H9 (cell line): ENCODE measurements at regions not wholly inside any gene's neighbourhood (a gene's known extent, or its start where the extent isn't known, plus 50 kb on each side); places are given as distances from the start of the nearest gene placed in this dataset.

Experiments
- DNase-seq: peaks from one replicate; pipeline ENCODE4 v3.0.0-alpha.2; 2017
- H2AFZ ChIP-seq: one replicate; pipeline ENCODE4 v1.6.1; 2013; ENCODE audit warnings: mild to moderate bottlenecking, low read length, control low read depth, moderate library complexity
- H2AK5ac ChIP-seq: 2 replicates; pipeline ENCODE4 v1.6.1; 2013; ENCODE audit warnings: low read length, control low read depth, mixed read lengths; ENCODE audit not compliant: insufficient read length
- H2BK120ac ChIP-seq: one replicate; pipeline ENCODE4 v1.6.1; 2013; ENCODE audit warnings: low read depth, mild to moderate bottlenecking, low read length, control low read depth, inconsistent platforms; ENCODE audit not compliant: poor library complexity, severe bottlenecking
- H2BK12ac ChIP-seq: 2 replicates; pipeline ENCODE4 v1.6.1; 2013; ENCODE audit warnings: low read length, control low read depth, mixed read lengths, low read depth; ENCODE audit not compliant: insufficient read length
- H2BK15ac ChIP-seq: 2 replicates; pipeline ENCODE4 v1.6.1; 2013; ENCODE audit warnings: low read depth, low read length, control low read depth
- H2BK20ac ChIP-seq: one replicate; pipeline ENCODE4 v1.6.1; 2013; ENCODE audit warnings: low read depth, mild to moderate bottlenecking, low read length, control low read depth, inconsistent platforms; ENCODE audit not compliant: poor library complexity, severe bottlenecking
- H2BK5ac ChIP-seq: 2 replicates; pipeline ENCODE4 v1.6.1; 2013; ENCODE audit warnings: low read length, control low read depth, mixed read lengths; ENCODE audit not compliant: insufficient read length
- H3K14ac ChIP-seq: 2 replicates; pipeline ENCODE4 v1.6.1; 2013; ENCODE audit warnings: low read length, control low read depth; ENCODE audit not compliant: insufficient read depth
- H3K18ac ChIP-seq: 2 replicates; pipeline ENCODE4 v1.6.1; 2013; ENCODE audit warnings: low read depth, mild to moderate bottlenecking, mixed read lengths, low read length, control low read depth; ENCODE audit not compliant: insufficient read length
- H3K23ac ChIP-seq: 2 replicates; pipeline ENCODE4 v1.6.1; 2013; ENCODE audit warnings: low read length, control low read depth, mixed read lengths, low read depth; ENCODE audit not compliant: insufficient read length
- H3K23me2 ChIP-seq: 2 replicates; pipeline ENCODE4 v1.6.1; 2013; ENCODE audit warnings: low read depth, mild to moderate bottlenecking, mixed read lengths, low read length, control low read depth; ENCODE audit not compliant: insufficient read length, poor library complexity, severe bottlenecking
- H3K27ac ChIP-seq: 2 replicates; pipeline ENCODE4 v1.5.1; 2013; ENCODE audit warnings: low read length, control low read depth, mixed read lengths, low read depth; ENCODE audit not compliant: insufficient read length
- H3K27me3 ChIP-seq: 2 replicates; pipeline ENCODE4 v1.6.1; 2013; ENCODE audit warnings: low read length, control low read depth, inconsistent platforms; ENCODE audit not compliant: insufficient read depth
- H3K4ac ChIP-seq: 2 replicates; pipeline ENCODE4 v1.6.1; 2013; ENCODE audit warnings: low read depth, mild to moderate bottlenecking, control low read depth, inconsistent platforms, low read length, moderate library complexity
- H3K4me1 ChIP-seq: 2 replicates; pipeline ENCODE4 v1.6.1; 2013; ENCODE audit warnings: low read length, control low read depth, inconsistent platforms; ENCODE audit not compliant: insufficient read depth
- H3K4me2 ChIP-seq: 2 replicates; pipeline ENCODE4 v1.6.1; 2013; ENCODE audit warnings: low read length, control low read depth, mixed read lengths; ENCODE audit not compliant: insufficient read length, insufficient read depth
- H3K56ac ChIP-seq: 2 replicates; pipeline ENCODE4 v1.6.1; 2013; ENCODE audit warnings: low read depth, mild to moderate bottlenecking, mixed read lengths, low read length, control low read depth; ENCODE audit not compliant: insufficient read length
- H3K79me1 ChIP-seq: 2 replicates; pipeline ENCODE4 v1.6.1; 2013; ENCODE audit warnings: low read depth, mild to moderate bottlenecking, moderate library complexity, low read length, control low read depth, inconsistent platforms; ENCODE audit not compliant: insufficient read depth, poor library complexity, severe bottlenecking
- H3K79me2 ChIP-seq: 2 replicates; pipeline ENCODE4 v1.6.1; 2013; ENCODE audit warnings: low read length, control low read depth, inconsistent platforms; ENCODE audit not compliant: insufficient read depth
- H3K9ac ChIP-seq: 2 replicates; pipeline ENCODE4 v1.6.1; 2013; ENCODE audit warnings: low read length, control low read depth, mixed read lengths; ENCODE audit not compliant: insufficient read length; ENCODE audit errors: extremely low read depth
- H3K9me3 ChIP-seq: one replicate; pipeline ENCODE4 v1.6.1; 2013; ENCODE audit warnings: low read depth, low read length, inconsistent platforms; ENCODE audit not compliant: control insufficient read depth
- H3T11ph ChIP-seq: one replicate; pipeline ENCODE4 v1.6.1; 2013; ENCODE audit warnings: mild to moderate bottlenecking, low read length, control low read depth, inconsistent platforms
- H4K20me1 ChIP-seq: one replicate; pipeline ENCODE4 v1.6.1; 2013; ENCODE audit not compliant: control insufficient read depth, insufficient read length, insufficient read depth
- H4K5ac ChIP-seq: 2 replicates; pipeline ENCODE4 v1.6.1; 2013; ENCODE audit warnings: low read depth, mild to moderate bottlenecking, mixed read lengths, low read length, control low read depth; ENCODE audit not compliant: insufficient read length
- H4K8ac ChIP-seq: replicated peaks from 2 replicates; pipeline ENCODE4 v1.6.1; 2013; ENCODE audit warnings: low read length, control low read depth, mixed read lengths, low read depth; ENCODE audit not compliant: insufficient read length
- H4K91ac ChIP-seq: 2 replicates; pipeline ENCODE4 v1.6.1; 2013; ENCODE audit warnings: low read depth, mild to moderate bottlenecking, moderate library complexity, mixed read lengths, low read length, control low read depth; ENCODE audit not compliant: insufficient read length
- H3K27ac Mint-ChIP-seq, 3 experiments: 2 replicates in 2 of 3; 3 replicates in 1 of 3; pipeline ENCODE4 v1.8.0; 2020 to 2021; ENCODE audit warnings: mixed read lengths in 3 of 3, mild to moderate bottlenecking in 1 of 3, moderate library complexity in 1 of 3
- H3K27me3 Mint-ChIP-seq: 2 replicates; pipeline ENCODE4 v1.8.0; 2021; ENCODE audit warnings: low read depth, mild to moderate bottlenecking, moderate library complexity, mixed read lengths
- H3K36me3 Mint-ChIP-seq, 3 experiments: 2 replicates in 2 of 3; 3 replicates in 1 of 3; pipeline ENCODE4 v1.8.0; 2020 to 2021; ENCODE audit warnings: low read depth in 3 of 3, mixed read lengths in 3 of 3; ENCODE audit not compliant: insufficient read depth in 1 of 3
- H3K4me1 Mint-ChIP-seq, 2 experiments: 2 replicates each; pipeline ENCODE4 v1.8.0; 2020; ENCODE audit warnings: mixed read lengths in 2 of 2
- H3K4me3 Mint-ChIP-seq, 2 experiments: 2 replicates in 1 of 2; 3 replicates in 1 of 2; pipeline ENCODE4 v1.8.0; 2020 to 2021; ENCODE audit warnings: mild to moderate bottlenecking in 2 of 2, mixed read lengths in 2 of 2, moderate library complexity in 1 of 2
- H3K9me3 Mint-ChIP-seq, 2 experiments: 2 replicates in 1 of 2; 3 replicates in 1 of 2; pipeline ENCODE4 v1.8.0; 2020; ENCODE audit warnings: mild to moderate bottlenecking in 2 of 2, mixed read lengths in 2 of 2, moderate library complexity in 1 of 2
- CTCF ChIP-seq: fragments of 200-600 bp; sonication (generic); conservative IDR thresholded peaks from 3 replicates; pipeline ENCODE4 v1.8.0; 2021; ENCODE audit warnings: antibody characterized with exemption, mild to moderate bottlenecking
- WGBS: extraction: QIAGEN DNeasy Blood & Tissue Kit; methylation state at CpG from one replicate; pipeline ENCODE4 v1.1.7; 2013; ENCODE audit warnings: missing lambda C conversion rate, low lambda C conversion rate, mixed read lengths; ENCODE audit not compliant: insufficient read length; ENCODE audit errors: extremely low coverage; 5-methylcytosine and 5-hydroxymethylcytosine counted together

GRCh38 chr1:30654188-30654587 lies 69.2 kb downstream of the MATN1 start:
- Histone ChIP-seq H3K4me2 (no peak overlapping the region), H3K9ac (no peak overlapping the region), H4K5ac (no peak overlapping the region), H2BK5ac (no peak overlapping the region), H3K14ac (no peak overlapping the region), H3K18ac (no peak overlapping the region), H3K27me3 (no peaks in the 10 kb centered on the region), H2BK120ac (no peak overlapping the region), H3K56ac (no peak overlapping the region), H3K27ac (no peak overlapping the region), H3K79me1 (no peaks in the 10 kb centered on the region), H3K4me1 (no peaks in the 10 kb centered on the region; the same call in 1 of the 2 replicates), H2BK20ac (no peak overlapping the region), H3K9me3 (no peaks in the 10 kb centered on the region), H3K23ac (no peak overlapping the region), H3K79me2 (no peaks in the 10 kb centered on the region), H4K91ac (no peak overlapping the region), H2BK15ac (no peak overlapping the region), H2AK5ac (no peak overlapping the region), H3K23me2 (no peaks in the 10 kb centered on the region), H2BK12ac (no peak overlapping the region), H4K8ac (no peak overlapping the region), H4K20me1 (no peaks in the 10 kb centered on the region), H3T11ph (no peak overlapping the region), H2AFZ (no peak overlapping the region), H3K4ac (no peak overlapping the region)
- Mint-ChIP-seq H3K27me3 (peaks cover 18% of the 10 kb centered on the region), H3K9me3 (peaks cover 11 to 20% of the 10 kb centered on the region in 2 experiments), H3K27ac (no peak overlapping the region), H3K36me3 (peaks cover 4 to 16% (median 7%) of the 10 kb centered on the region in 3 experiments; a peak in 5 of 7 replicates), H3K4me1 (peaks cover 8 to 18% of the 10 kb centered on the region in 2 experiments), H3K4me3 (no peak overlapping the region)
- TF ChIP-seq CTCF = no peak
- no CpG with 5 or more reads among the region's 5 CpGs for WGBS
- DNase-seq = no peak
